ENCODE measurements at regions not wholly inside any gene's neighbourhood (a gene's known extent, or its start where the extent isn't known, plus 50 kb on each side); places are given as distances from the start of the nearest gene placed in this dataset.

- TF ChIP-seq TFE3 (CRISPR knock-in tag; IDR thresholded peaks at IDR 0.05) (no peak), ZXDC (CRISPR knock-in tag; IDR thresholded peaks at IDR 0.05) (no peak), ZNF280D (CRISPR knock-in tag; IDR thresholded peaks at IDR 0.05) (no peak), YY1 (IDR thresholded peaks at IDR 0.05; ENCODE audit: insufficient read depth, insufficient replicate concordance, low read depth, low read length) (no peak), TCF7L2 (IDR thresholded peaks at IDR 0.05; ENCODE audit: low read depth, low read length) (no peak), RBFOX2 (IDR thresholded peaks at IDR 0.05; ENCODE audit: low read depth, low read length) (no peak), ZBTB44 (CRISPR knock-in tag; IDR thresholded peaks at IDR 0.05) (no peak), ZSCAN25 (CRISPR knock-in tag; IDR thresholded peaks at IDR 0.05) (no peak), JUND (CRISPR knock-in tag; IDR thresholded peaks at IDR 0.05) (no peak), ZNF232 (CRISPR knock-in tag; IDR thresholded peaks at IDR 0.05; ENCODE audit: borderline replicate concordance) (no peak), USF2 (IDR thresholded peaks at IDR 0.05; ENCODE audit: low read depth, low read length) (no peak), USF2 (CRISPR knock-in tag; IDR thresholded peaks at IDR 0.05; ENCODE audit: borderline replicate concordance) (no peak), U2AF2 (IDR thresholded peaks at IDR 0.05; ENCODE audit: low read depth, low read length) (no peak), RNF219 (CRISPR knock-in tag; IDR thresholded peaks at IDR 0.05) (no peak), CTCF (CRISPR knock-in tag; IDR thresholded peaks at IDR 0.05) (no peak)
Measured at GRCh38 chr2:128495996-128496547, 177.4 kb upstream of the HS6ST1 start.
